ENCODE measurements at regions not wholly inside any gene's neighbourhood (a gene's known extent, or its start where the extent isn't known, plus 50 kb on each side); places are given as distances from the start of the nearest gene placed in this dataset.
"Not testable (repeated sequence)": the region's sequence is repeated elsewhere in the genome, so short reads cannot be mapped to it uniquely, and the experiment has no call there.

- H3K79me2 ChIP-seq (ENCODE audit: control insufficient read depth, insufficient read depth, low read length), result no peaks in the 10 kb centered on the region
- H3K4me2 ChIP-seq (ENCODE audit: extremely low read depth, insufficient read depth, low read length), result no peak overlapping the region
- H2AFZ ChIP-seq (ENCODE audit: low read length), result no peak overlapping the region
- no peaks in the 10 kb centered on the region for H3K27me3 ChIP-seq (ENCODE audit: control insufficient read depth, insufficient read depth, low read length)
- no peak overlapping the region for H3K9ac ChIP-seq (ENCODE audit: insufficient read depth, low read length)
- no peaks in the 10 kb centered on the region for H3K36me3 ChIP-seq (ENCODE audit: control insufficient read depth, insufficient read depth, low read length)
- DNase-seq (ENCODE audit: low read depth in 2 of 2), result no peak
- no peak overlapping the region for H3K27ac ChIP-seq (ENCODE audit: insufficient read depth, low read length)
- H3K4me1 ChIP-seq (ENCODE audit: control insufficient read depth, extremely low read depth, insufficient read depth, low read length), result no peaks in the 10 kb centered on the region
- no peaks in the 10 kb centered on the region for H4K20me1 ChIP-seq (ENCODE audit: control insufficient read depth, extremely low read depth, insufficient read depth, low read length)
- TF ChIP-seq, protein P1, sequence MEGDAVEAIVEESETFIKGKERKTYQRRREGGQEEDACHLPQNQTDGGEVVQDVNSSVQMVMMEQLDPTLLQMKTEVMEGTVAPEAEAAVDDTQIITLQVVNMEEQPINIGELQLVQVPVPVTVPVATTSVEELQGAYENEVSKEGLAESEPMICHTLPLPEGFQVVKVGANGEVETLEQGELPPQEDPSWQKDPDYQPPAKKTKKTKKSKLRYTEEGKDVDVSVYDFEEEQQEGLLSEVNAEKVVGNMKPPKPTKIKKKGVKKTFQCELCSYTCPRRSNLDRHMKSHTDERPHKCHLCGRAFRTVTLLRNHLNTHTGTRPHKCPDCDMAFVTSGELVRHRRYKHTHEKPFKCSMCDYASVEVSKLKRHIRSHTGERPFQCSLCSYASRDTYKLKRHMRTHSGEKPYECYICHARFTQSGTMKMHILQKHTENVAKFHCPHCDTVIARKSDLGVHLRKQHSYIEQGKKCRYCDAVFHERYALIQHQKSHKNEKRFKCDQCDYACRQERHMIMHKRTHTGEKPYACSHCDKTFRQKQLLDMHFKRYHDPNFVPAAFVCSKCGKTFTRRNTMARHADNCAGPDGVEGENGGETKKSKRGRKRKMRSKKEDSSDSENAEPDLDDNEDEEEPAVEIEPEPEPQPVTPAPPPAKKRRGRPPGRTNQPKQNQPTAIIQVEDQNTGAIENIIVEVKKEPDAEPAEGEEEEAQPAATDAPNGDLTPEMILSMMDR (conservative IDR thresholded peaks at IDR 0.05 in 1 of 2, IDR thresholded peaks at IDR 0.05 in 1 of 2; ENCODE audit: low read depth in 1 of 2, low read length in 2 of 2), result no peak
- no peak for TF ChIP-seq EZH2 (IDR thresholded peaks at IDR 0.05; ENCODE audit: low read length, missing control alignments)
- no peaks in the 10 kb centered on the region for H3K9me3 ChIP-seq (ENCODE audit: control insufficient read depth, insufficient read depth, low read depth, low read length)
- no peak overlapping the region for H3K4me3 ChIP-seq (replicated peaks in 1 of 4; ENCODE audit: control extremely low read depth in 1 of 4, insufficient read depth in 1 of 4, low read depth in 3 of 4, low read length in 4 of 4)
Observed at GRCh38 chr9:102445181-102445747, 549.9 kb upstream of the CYLC2 start.

DNA sequence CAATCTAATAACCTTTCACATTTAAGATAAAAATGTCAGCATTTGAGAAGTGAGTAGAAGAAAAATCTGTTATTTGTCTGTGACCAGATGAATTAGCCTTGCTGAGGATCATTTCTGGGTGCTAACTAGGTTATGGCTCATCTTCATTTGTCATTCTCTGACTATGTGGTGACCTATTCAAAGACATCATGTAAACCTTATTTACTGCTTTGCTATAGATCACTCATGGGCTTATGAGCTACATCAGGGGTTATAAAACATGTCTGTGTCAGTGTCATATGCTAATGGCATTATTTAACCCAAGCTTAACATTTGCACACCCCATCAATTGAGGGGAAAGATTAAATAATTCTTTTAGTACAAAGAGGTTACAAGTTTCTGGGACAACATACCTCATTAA, 555.5 kb upstream of the CYLC2 start:
- H3K4me3 ChIP-seq (replicated peaks in 1 of 4; ENCODE audit: control extremely low read depth in 1 of 4, insufficient read depth in 1 of 4, low read depth in 3 of 4, low read length in 4 of 4), result no peak overlapping the region
- no peaks in the 10 kb centered on the region for H3K79me2 ChIP-seq (ENCODE audit: control insufficient read depth, insufficient read depth, low read length)
- no peaks in the 10 kb centered on the region for H3K4me1 ChIP-seq (ENCODE audit: control insufficient read depth, extremely low read depth, insufficient read depth, low read length)
- H3K9ac ChIP-seq (ENCODE audit: insufficient read depth, low read length), result no peak overlapping the region
- no peaks in the 10 kb centered on the region for H3K36me3 ChIP-seq (ENCODE audit: control insufficient read depth, insufficient read depth, low read length)
- no peaks in the 10 kb centered on the region for H3K9me3 ChIP-seq (ENCODE audit: control insufficient read depth, insufficient read depth, low read depth, low read length)
- no peak overlapping the region for H3K4me2 ChIP-seq (ENCODE audit: extremely low read depth, insufficient read depth, low read length)
- no peak overlapping the region for H3K27ac ChIP-seq (ENCODE audit: insufficient read depth, low read length)
- H2AFZ ChIP-seq (ENCODE audit: low read length), result no peak overlapping the region
- H4K20me1 ChIP-seq (ENCODE audit: control insufficient read depth, extremely low read depth, insufficient read depth, low read length), result no peaks in the 10 kb centered on the region
- H3K27me3 ChIP-seq (ENCODE audit: control insufficient read depth, insufficient read depth, low read length), result no peaks in the 10 kb centered on the region
- no peak for DNase-seq (ENCODE audit: low read depth in 2 of 2)
- TF ChIP-seq EZH2 (IDR thresholded peaks at IDR 0.05; ENCODE audit: low read length, missing control alignments), result no peak
- TF ChIP-seq, protein P1 (conservative IDR thresholded peaks at IDR 0.05 in 1 of 2, IDR thresholded peaks at IDR 0.05 in 1 of 2; ENCODE audit: low read depth in 1 of 2, low read length in 2 of 2), result no peak

DNA sequence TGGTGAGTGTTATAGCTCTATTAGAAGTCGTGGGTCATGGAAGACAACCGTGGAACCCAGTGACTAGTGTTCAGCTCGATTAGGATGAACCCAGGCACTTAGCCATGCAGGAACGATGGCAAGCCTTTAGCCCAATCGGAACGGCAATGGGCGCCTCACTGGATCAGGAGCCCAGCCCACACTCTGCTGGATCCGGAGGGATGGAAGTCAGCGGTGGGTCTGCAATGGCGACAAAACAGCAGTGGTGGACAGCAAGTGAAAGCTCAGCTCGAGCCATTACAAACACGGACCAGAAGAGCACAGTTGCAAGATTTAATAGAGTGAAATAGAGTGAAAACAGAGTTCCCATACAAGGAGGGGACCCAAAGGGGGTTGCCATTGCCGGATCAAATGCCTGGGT, 558.5 kb upstream of the CYLC2 start:
- not testable (repeated sequence) for H4K20me1 ChIP-seq (ENCODE audit: control insufficient read depth, extremely low read depth, insufficient read depth, low read length); DNase-seq (ENCODE audit: low read depth in 2 of 2); H3K4me3 ChIP-seq (replicated peaks in 1 of 4; ENCODE audit: control extremely low read depth in 1 of 4, insufficient read depth in 1 of 4, low read depth in 3 of 4, low read length in 4 of 4); H3K27ac ChIP-seq (ENCODE audit: insufficient read depth, low read length); H3K79me2 ChIP-seq (ENCODE audit: control insufficient read depth, insufficient read depth, low read length); H3K9me3 ChIP-seq (ENCODE audit: control insufficient read depth, insufficient read depth, low read depth, low read length); H3K9ac ChIP-seq (ENCODE audit: insufficient read depth, low read length); H3K36me3 ChIP-seq (ENCODE audit: control insufficient read depth, insufficient read depth, low read length); H2AFZ ChIP-seq (ENCODE audit: low read length); H3K27me3 ChIP-seq (ENCODE audit: control insufficient read depth, insufficient read depth, low read length); H3K4me1 ChIP-seq (ENCODE audit: control insufficient read depth, extremely low read depth, insufficient read depth, low read length); H3K4me2 ChIP-seq (ENCODE audit: extremely low read depth, insufficient read depth, low read length)

All from fibroblast of lung (primary cell).